ENCODE measurements at regions not wholly inside any gene's neighbourhood (a gene's known extent, or its start where the extent isn't known, plus 50 kb on each side); places are given as distances from the start of the nearest gene placed in this dataset.
A peak's percentile ranks its signal among the peaks of the same experiment; 100 is the strongest.

DNA sequence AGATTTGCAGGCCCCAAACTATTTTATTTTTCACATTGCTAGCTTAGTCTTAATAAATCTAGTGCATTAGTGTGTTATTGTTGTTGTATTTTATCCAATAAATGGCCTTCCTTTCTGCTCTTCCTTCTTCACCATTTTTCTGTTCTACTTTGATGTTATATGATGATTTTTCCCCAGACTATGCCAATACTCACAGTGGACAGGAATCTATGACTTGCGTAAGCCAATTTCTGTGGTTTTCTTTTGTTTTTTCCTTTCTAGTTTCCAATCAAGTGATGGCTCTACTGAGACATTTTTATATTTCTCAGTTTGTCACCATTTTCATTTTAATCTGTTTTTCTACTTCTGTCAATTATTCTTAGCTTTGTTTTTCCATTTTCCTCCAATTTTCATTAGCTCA lies 106.8 kb upstream of the FBXL7 start:
- 86 to 100% methylated on average over 1 of the region's 1 CpG for WGBS, 2 donors
- Histone ChIP-seq H3K9me3 (peaks cover 0 to 3% (median 0%) of the 10 kb centered on the region in 4 donors), H3K27ac (no peak overlapping the region), H3K4me3 (no peak overlapping the region), H3K36me3 (no peaks in the 10 kb centered on the region), H3K27me3 (no peaks in the 10 kb centered on the region), H3K4me1 (no peaks in the 10 kb centered on the region)
- ATAC-seq (ENCODE audit: low FRiP score in 2 of 2) (no peak), DNase-seq (no peak)
- TF ChIP-seq POLR2A (IDR thresholded peaks at IDR 0.05) (no peak), POLR2AphosphoS5 (IDR thresholded peaks at IDR 0.05) (no peak), EP300 (IDR thresholded peaks at IDR 0.05) (no peak)
- TF ChIP-seq, protein P1, sequence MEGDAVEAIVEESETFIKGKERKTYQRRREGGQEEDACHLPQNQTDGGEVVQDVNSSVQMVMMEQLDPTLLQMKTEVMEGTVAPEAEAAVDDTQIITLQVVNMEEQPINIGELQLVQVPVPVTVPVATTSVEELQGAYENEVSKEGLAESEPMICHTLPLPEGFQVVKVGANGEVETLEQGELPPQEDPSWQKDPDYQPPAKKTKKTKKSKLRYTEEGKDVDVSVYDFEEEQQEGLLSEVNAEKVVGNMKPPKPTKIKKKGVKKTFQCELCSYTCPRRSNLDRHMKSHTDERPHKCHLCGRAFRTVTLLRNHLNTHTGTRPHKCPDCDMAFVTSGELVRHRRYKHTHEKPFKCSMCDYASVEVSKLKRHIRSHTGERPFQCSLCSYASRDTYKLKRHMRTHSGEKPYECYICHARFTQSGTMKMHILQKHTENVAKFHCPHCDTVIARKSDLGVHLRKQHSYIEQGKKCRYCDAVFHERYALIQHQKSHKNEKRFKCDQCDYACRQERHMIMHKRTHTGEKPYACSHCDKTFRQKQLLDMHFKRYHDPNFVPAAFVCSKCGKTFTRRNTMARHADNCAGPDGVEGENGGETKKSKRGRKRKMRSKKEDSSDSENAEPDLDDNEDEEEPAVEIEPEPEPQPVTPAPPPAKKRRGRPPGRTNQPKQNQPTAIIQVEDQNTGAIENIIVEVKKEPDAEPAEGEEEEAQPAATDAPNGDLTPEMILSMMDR (IDR thresholded peaks at IDR 0.05), result no peak

DNA sequence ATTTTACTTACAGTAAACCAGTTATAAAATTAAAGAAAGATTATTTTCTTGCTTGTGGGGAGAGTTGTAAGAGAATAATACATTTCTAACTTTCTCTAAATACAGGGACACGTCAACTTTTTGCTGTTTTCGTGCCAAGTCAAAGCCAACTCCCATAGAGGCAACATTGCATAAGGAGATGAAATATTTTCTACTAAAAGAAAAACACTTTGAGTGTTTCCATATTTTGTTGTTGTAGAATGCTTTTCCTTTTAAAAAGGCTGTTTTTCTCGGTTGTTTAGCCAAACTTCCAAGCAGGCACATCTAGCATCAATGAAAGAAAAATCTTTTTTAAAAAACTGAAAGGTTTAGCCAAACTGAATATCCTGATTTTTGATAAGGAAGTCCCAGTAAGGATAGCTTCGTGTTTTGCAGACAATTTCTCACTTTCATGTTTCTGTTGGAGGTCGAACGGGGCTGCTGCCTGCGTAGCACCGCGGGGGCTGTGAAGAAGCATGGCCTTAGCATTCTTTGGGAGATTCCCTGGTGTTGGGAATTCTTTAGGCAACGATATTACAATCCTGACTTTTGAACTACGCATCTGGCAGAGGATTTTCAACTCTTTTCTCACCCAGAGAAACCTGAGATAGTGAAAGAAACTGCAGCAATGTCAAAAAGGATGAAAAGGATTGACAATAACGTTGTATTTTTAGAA lies 108.1 kb upstream of the FBXL7 start:
- no peaks in the 10 kb centered on the region for H3K36me3 ChIP-seq
- DNase-seq, result peak in 1 of 2 donors; percentile 25
- peak overlapping the region in 1 of 4 donors; percentile 17 for H3K4me3 ChIP-seq
- peaks cover 0 to 3% (median 0%) of the 10 kb centered on the region in 4 donors for H3K9me3 ChIP-seq
- H3K27ac ChIP-seq, result no peak overlapping the region
- no peaks in the 10 kb centered on the region for H3K4me1 ChIP-seq
- 60 to 63% methylated on average over 12 of the region's 12 CpGs for WGBS, 2 donors
- no peak for TF ChIP-seq POLR2AphosphoS5 (IDR thresholded peaks at IDR 0.05)
- peak in 1 of 2 donors; percentile 42 for ATAC-seq (ENCODE audit: low FRiP score in 2 of 2)
- no peaks in the 10 kb centered on the region for H3K27me3 ChIP-seq

DNA sequence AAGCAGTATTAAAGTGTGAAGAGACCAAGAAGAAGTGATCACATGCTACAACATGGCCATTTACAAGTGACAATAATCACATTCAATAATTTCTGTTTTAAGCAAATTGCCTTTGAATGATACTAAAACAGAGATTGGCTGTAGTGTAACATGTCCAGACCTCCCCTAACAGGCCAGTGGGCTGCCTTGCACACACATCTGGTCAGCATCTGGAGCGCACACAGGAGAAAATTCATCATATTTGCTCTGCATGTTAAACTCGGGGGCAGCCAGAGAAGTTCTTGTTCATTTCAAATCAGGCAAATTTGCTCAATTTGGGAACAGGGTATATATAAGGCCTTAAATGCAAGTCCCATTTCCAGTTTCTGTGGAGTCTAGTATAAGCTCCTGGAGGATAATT lies 111.1 kb upstream of the FBXL7 start:
- TF ChIP-seq, protein P1 (IDR thresholded peaks at IDR 0.05), result no peak
- TF ChIP-seq POLR2A (IDR thresholded peaks at IDR 0.05) (no peak), POLR2AphosphoS5 (IDR thresholded peaks at IDR 0.05) (no peak), EP300 (IDR thresholded peaks at IDR 0.05) (no peak)
- H3K4me3 ChIP-seq, result no peak overlapping the region
- no peaks in the 10 kb centered on the region for H3K9me3 ChIP-seq
- no peak for ATAC-seq (ENCODE audit: low FRiP score in 2 of 2)
- no peaks in the 10 kb centered on the region for H3K4me1 ChIP-seq
- H3K36me3 ChIP-seq, result no peaks in the 10 kb centered on the region
- no peak overlapping the region for H3K27ac ChIP-seq
- no peaks in the 10 kb centered on the region for H3K27me3 ChIP-seq
- DNase-seq, result no peak
- 83 to 88% methylated on average over 2 of the region's 2 CpGs for WGBS, 2 donors

DNA sequence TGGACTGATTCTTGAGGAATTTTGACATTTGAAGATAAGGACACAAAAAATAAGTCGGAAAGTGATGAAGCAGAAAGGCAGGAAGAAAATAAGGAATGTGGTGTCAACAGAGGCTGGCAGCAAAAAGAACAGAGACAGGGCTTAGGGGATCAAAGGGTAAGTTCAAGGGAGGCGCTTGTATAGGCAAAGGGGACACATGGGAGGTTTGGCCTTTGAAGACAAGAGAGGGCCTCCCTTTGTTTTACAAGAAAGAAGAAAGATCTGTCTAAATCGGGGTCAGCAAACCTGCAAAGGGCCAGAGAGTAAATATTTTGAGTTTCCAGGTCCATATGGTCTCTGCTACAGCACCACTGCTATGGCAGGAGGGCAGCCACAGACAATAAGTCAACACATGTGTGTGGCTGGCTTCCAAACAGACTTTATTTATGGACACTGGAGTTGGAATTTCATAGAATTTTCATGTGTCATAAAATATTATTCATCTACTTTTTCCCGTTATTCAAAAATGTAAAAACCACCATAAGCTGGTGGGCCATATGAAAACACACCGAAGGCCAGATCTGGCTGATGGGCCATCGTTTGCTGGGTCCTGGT lies 112.0 kb upstream of the FBXL7 start:
- no peak for ATAC-seq (ENCODE audit: low FRiP score in 2 of 2)
- DNase-seq, result no peak
- no peak overlapping the region for H3K4me3 ChIP-seq
- no peaks in the 10 kb centered on the region for H3K27me3 ChIP-seq
- no peaks in the 10 kb centered on the region for H3K9me3 ChIP-seq
- WGBS, 2 donors, result 78 to 83% methylated on average over 6 of the region's 6 CpGs
- no peaks in the 10 kb centered on the region for H3K4me1 ChIP-seq
- no peak for TF ChIP-seq POLR2AphosphoS5 (IDR thresholded peaks at IDR 0.05)
- H3K27ac ChIP-seq, result no peak overlapping the region
- H3K36me3 ChIP-seq, result no peaks in the 10 kb centered on the region

DNA sequence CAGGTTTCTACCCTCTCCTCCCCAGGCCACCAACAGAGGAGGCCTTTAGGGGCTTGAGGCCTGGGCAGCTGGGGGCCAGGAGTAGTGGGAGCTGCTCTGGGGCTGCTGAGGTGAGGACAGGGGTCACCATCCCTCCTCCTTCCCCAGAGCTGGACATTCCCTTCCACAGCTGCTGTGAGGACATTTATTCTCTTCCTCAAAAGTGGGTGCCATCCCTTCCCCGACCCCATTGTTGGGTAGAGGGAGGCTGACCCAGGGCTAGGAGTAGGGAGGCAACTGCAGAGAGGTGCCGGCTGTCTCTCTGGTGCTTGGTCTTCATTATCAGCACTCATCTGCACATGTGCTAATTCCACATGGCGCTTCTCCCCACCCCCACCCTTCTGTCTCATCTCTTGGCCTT lies 113.9 kb upstream of the FBXL7 start:
- Histone ChIP-seq H3K27me3 (no peaks in the 10 kb centered on the region), H3K36me3 (no peaks in the 10 kb centered on the region), H3K27ac (no peak overlapping the region), H3K4me3 (no peak overlapping the region), H3K9me3 (no peaks in the 10 kb centered on the region), H3K4me1 (no peaks in the 10 kb centered on the region)
- TF ChIP-seq POLR2AphosphoS5 (IDR thresholded peaks at IDR 0.05) (no peak), POLR2A (IDR thresholded peaks at IDR 0.05) (no peak), EP300 (IDR thresholded peaks at IDR 0.05) (no peak)
- TF ChIP-seq, protein P1 (IDR thresholded peaks at IDR 0.05), result no peak
- ATAC-seq (ENCODE audit: low FRiP score in 2 of 2) (no peak), DNase-seq (no peak)
- WGBS, 2 donors, result 80 to 88% methylated on average over 3 of the region's 3 CpGs

DNA sequence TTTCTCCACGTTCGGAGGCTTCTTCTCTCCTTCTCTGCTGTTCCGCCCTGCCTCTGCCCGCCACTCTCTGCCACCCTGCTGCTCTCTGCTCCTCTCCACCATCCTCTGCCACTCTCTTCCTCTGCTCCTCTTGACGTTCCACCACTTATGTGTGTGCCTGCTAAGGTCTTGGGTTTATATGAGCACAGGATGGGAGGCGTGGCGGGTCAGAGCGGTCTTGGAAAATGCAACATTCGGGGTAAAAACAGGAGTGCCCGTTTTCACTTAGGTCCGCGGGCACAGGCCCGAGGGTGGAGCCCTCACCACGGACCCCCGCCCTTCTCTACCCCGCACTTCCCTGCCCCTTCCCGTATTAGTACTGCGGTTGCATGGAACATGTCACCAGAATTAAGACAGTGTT lies 114.4 kb upstream of the FBXL7 start:
- no peaks in the 10 kb centered on the region for H3K4me1 ChIP-seq
- no peaks in the 10 kb centered on the region for H3K27me3 ChIP-seq
- H3K27ac ChIP-seq, result no peak overlapping the region
- DNase-seq (peak in 1 of 2 donors; percentile 21), ATAC-seq (ENCODE audit: low FRiP score in 2 of 2) (peak in 1 of 2 donors; percentile 27)
- H3K36me3 ChIP-seq, result no peaks in the 10 kb centered on the region
- whole genome bisulfite sequencing, 2 donors, result 92 to 96% methylated on average over 18 of the region's 18 CpGs
- H3K9me3 ChIP-seq, result no peaks in the 10 kb centered on the region
- TF ChIP-seq POLR2A (IDR thresholded peaks at IDR 0.05) (no peak), POLR2AphosphoS5 (IDR thresholded peaks at IDR 0.05) (no peak), EP300 (IDR thresholded peaks at IDR 0.05) (no peak)
- TF ChIP-seq, protein P1 (IDR thresholded peaks at IDR 0.05), result no peak
- no peak overlapping the region for H3K4me3 ChIP-seq

Measured in upper lobe of left lung (tissue), 6 donors.